Dermis microvascular lymphatic vessel endothelial cell (primary cell): ENCODE measurements at regions not wholly inside any gene's neighbourhood (a gene's known extent, or its start where the extent isn't known, plus 50 kb on each side); places are given as distances from the start of the nearest gene placed in this dataset.
"Not testable (repeated sequence)": the region's sequence is repeated elsewhere in the genome, so short reads cannot be mapped to it uniquely, and the experiment has no call there.

ENCODE experiments used
- DNase-seq, 2 donors: peaks; one replicate each; pipeline versions ENCODE4 v3.0.0 to v3.0.0-alpha.2; 2010; ENCODE audit warnings: low read depth in 2 of 2

GRCh38 chr21:8455279-8456128, 2065.9 kb upstream of the TPTE start:
- not testable (repeated sequence) for DNase-seq

- not testable (repeated sequence) for DNase-seq
Measured at GRCh38 chr21:8464403-8465152, 2056.8 kb upstream of the TPTE start.

GRCh38 chr21:8466642-8467041, 2054.7 kb upstream of the TPTE start:
- not testable (repeated sequence) for DNase-seq
